CD4-positive, alpha-beta T cell treated with Interleukin-1 beta for 1 hour (primary cell): ENCODE measurements at regions not wholly inside any gene's neighbourhood (a gene's known extent, or its start where the extent isn't known, plus 50 kb on each side); places are given as distances from the start of the nearest gene placed in this dataset.

ENCODE experiments used
- DNase-seq, 2 donors: peaks; one replicate each; pipeline ENCODE4 v3.0.0-alpha.2; 2020 to 2022

- no peak for DNase-seq
Measured at GRCh38 chr18:25630682-25631081, 278.7 kb upstream of the ZNF521 start.

- DNase-seq = no peak
Measured at GRCh38 chr18:25621682-25622081, 269.7 kb upstream of the ZNF521 start.

DNA sequence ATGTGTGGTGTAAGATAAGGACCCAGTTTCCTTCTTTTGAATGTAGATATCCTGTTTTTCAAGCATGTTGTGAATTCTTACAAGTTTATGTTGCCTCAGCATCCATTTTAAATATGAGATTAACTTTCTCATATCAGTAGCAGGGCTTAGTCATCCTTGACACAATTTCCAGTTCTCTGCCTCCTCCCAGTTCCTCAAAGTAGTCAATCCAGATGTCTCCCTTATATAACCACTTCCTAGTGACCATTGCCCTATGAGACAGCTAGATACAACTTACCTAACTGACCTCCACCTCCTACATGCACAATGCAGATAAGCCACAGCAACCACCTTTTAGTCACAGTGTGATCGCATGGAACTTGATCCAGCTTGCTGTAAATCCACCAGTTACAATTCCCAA is 269.2 kb upstream of the ZNF521 start:
- DNase-seq = no peak

DNA sequence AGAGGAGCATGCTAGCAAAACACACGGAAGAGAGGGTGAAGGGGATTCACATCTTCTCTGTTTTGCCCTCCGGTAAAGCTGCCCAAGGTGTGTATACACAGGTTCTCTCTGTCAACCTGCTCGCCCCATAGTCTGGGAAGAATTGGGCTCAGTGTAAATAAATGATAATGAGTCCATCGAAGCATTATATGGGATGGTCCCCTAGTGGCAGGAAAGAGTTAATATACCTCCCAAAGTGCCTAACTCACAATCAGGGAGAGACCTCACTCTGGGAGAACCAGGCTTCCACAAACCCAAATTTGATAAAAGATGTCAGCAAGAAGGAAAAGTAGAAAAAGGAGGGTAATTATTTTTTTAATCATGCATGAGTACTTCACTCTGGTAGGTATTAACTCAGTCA is 262.2 kb upstream of the ZNF521 start:
- no peak for DNase-seq

DNA sequence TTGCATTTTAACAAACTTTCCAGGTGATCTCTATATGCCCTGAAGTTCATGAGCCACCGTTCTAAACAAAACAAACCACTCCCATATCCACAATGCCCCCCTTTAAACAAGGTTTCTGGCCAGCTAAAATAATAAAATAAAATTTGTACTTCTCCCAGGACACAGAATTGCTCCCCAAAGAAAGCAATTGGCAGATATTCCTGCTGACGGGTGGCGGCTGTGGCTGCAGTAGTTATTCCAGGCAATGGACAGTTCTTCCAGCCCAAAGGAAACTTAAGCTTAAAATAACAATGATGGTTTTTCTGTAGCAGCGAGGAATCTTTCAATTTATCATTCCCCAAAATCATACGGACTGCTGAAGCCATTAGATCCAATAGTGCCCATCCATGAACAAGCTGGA is 260.5 kb upstream of the ZNF521 start:
- DNase-seq = no peak

DNA sequence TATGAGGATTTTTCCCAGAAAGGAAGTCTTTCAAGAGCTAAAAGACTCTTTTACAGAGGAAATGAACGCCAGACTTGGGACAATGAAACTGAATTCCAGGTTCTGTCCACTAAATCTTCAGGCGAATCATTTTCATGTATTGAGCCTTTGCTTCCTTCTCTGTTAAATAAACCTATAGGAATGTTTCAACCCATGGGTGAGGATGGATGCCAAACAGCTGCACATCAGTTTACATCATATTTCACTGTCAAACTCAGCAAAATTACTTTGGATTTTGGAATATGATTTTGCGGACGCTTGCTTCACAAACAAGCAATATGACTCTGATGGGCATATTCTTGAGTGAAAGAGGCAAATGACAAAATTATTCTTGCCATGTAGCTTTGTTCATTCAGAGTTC is 256.1 kb upstream of the ZNF521 start:
- no peak for DNase-seq

- DNase-seq = no peak
Measured at GRCh38 chr18:25604894-25605597, 253.1 kb upstream of the ZNF521 start.

- no peak for DNase-seq
Measured at GRCh38 chr18:25604196-25604893, 252.4 kb upstream of the ZNF521 start.

DNA sequence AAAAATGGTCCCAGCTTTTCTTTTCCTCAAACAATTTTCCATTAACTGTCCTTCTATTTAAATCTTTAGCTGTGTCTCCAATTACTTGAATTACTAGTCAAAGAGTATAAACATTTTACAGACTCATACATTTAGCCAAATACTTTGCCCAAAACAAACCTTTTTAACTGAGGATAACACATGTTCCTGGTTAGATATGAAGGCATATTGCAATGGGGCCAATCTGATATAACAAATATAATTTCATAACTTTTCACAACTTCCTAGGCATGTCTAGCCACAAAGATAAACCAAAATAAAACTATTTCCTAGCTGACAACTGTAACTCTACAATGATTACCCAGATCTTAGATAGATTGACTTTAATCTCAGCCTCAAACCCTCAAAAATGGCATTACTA is 247.5 kb upstream of the ZNF521 start:
- DNase-seq = no peak

DNA sequence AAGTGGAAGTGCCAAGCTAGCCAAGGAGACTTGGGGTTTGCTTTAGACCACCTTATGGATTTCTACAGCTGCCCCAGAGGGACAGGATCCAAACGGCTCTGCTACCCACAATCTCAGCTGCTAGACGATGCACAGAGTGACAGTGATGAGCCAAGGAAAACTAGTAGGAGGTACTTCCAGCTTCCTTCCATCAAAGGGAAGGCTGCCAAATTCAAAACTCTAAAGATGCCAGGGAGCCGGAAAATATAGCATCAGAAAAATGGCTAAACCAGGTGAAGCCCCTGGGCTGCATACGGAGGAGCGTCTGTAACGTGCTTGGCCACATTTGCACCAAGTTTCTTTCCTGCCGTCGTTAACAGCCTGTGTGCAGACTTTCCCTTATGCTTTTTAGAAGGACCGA is 245.5 kb upstream of the ZNF521 start:
- DNase-seq = no peak

DNA sequence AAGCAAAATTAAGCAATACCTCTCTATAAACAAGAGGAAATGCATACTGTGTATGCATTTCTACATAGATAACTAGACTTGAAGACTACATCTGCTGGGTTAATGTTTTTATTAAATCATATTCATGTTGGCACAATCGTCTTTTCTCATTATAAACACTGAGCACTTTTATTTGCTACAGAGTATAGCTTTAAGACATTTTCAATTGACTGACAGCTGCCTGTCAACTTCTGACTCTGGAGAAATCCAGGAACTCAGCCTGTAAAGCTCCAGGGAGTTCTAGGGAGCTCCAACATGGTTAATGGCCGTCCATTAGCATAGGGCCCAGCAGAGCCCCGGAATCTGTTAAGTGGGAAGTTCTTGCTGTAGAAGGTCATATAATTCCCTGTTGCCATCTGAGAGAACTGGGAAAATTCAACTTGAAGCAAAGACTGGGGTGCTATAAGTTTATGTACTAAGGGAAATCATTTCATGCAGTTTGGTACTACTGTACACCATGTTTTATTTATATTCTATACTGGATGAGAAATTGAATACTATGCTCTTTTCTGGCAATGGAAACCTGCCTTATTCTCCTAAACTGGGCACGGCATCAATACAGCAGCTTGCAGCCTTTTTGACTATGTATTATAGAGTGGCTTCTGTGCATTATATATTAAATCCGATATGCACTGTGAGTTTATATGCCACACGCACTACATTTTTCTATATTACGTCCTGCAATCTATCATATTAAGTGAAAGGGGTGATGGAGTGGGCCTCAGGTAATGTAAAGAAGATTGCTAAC is 243.5 kb upstream of the ZNF521 start:
- no peak for DNase-seq

- DNase-seq = no peak
Measured at GRCh38 chr18:25594351-25594750, 242.4 kb upstream of the ZNF521 start.

GRCh38 chr18:25592804-25593360 is 240.9 kb upstream of the ZNF521 start:
- no peak for DNase-seq

GRCh38 chr18:25590456-25590855 is 238.5 kb upstream of the ZNF521 start:
- DNase-seq = no peak

DNA sequence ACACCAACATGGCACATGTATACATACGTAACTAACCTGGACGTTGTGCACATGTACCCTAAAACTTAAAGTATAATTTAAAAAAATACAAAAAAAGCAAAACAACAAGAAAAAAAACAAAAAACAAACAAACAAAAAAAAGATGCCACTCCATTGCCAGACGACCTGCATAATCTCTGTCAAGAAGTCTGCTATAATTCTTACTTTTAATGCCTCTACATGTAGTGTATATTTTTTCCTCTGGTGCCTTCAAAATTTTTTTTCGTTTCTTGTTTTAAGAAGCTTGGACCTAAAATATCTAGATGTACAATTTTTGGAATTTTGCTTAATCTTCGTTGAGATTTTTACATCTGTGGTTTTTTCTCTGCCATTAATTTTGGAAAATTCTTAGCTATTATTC is 235.6 kb upstream of the ZNF521 start:
- DNase-seq = no peak

- no peak for DNase-seq
Measured at GRCh38 chr18:25568986-25569385, 217.0 kb upstream of the ZNF521 start.

DNA sequence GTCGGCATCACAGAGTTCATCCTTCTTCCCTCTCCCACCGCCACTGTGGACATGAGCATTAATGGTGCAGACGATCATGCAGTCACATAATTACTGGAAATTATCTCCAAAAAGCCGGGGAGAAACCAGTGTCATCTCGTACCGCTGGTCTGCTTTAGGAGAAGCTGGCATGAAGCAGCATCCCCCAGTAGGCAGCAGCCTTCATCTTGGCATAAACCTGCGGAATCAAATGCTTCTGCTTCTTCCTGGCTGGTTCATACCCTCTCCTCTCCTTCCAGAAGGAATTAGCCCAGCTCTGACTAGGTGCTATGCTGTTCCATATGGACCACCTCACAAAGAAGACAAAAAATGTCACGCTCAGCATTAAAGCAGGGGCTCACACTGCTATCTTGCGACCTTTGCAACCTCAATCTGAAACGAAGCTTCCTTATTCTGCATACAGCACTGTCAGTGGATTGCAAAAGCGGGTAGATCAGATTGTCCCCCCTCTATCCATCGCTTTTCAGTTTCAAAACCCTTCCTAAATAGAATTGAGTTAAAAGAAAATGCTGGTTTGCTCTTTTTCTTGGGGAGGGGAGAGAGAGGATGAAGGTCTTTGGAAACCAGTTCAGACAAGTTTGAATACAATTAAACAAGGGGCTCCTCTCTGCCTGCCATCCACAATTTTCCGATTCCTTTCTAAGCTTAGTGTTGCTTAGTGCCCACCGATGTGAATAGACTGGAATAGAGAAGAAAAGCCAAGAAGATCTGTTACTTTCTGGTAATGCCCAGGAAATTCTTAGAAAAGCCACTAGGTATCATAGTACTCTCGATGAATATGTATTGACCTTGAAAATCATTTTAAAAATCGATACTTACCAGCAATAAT is 212.1 kb upstream of the ZNF521 start:
- no peak for DNase-seq

DNA sequence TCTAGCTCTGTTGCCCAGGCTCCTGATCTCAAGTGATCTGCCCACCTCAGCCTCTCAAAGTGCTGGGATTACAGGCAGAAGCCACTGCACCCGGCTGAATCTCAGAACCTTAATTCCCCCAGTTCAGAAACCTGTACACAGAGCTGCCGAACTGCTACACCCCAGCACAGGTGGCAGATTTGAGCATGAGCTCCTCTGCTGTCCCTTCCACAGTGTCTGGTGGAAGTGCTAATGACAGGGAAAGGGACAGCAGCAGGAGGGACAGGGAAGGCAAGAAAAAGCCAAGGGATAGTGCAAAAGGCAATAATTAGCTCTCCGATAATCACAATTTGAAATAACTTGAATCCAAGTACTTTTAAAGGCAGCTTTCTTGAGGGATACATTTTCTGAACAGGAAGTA is 211.4 kb upstream of the ZNF521 start:
- no peak for DNase-seq

DNA sequence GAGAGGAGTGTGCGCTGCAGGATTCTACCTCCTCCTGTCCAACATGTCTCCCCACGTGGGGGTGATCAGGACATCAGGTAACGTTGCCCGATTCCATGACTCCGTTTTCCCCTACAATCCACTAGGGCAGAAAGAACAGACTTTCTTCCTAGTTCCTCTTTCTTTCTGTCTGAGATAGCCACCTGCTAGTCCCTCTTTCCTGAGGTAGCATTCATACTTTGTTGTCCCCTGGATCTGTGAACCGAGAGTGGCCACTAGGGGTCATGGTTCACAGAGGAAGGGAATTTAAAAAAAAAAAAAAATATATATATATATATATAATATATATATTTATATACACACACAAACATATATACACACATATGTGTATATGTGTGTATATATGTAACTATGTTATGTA is 210.0 kb upstream of the ZNF521 start:
- DNase-seq = no peak

DNA sequence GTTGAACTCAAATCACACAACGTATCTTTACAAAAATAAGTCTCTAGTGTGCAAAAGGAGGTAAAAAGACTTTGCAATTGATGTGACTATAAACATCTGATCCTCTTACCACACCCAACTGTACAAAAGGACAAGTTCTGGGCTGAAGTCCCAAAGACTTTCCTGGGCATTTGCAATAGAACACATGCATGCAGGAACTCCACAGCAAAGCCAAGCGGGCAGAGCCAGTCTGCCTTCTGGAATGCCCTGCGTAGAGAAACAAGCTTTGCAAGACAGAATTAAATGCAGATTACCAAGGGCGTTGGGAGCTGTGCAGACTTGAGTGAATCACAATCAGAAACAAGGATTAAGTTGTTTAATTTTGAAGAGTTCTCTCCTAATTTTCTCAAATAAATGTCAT is 208.4 kb upstream of the ZNF521 start:
- no peak for DNase-seq

- DNase-seq = no peak
Measured at GRCh38 chr18:25557011-25557410, 205.0 kb upstream of the ZNF521 start.

DNA sequence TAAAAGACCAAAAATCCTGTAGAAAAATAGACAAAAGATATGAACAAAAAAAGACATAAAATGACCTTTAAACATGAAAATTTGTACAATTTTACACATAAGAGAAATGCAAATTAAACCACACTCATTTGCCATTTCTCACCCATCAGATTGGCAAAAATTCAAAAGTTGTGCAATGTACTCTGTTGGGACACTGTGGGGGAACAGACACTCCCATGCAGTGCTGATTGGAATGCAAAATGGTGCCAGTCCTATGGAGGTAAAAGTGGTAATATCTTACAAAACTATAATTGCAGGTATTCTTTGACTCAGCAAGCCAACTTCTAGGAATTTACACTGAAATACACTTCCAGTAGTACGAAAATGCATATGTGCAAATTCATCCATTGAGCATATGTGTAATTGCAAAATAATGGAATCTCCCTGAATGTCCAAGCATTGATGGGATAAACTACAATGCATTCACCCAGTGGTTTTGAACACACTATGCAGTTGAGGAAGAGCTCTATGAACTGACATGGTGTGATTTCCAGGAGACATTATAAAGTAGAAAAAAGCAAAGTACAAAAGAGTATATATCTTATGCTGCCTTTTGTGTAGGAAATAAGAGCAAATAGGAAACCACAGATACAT is 201.8 kb upstream of the ZNF521 start:
- no peak for DNase-seq
